B cell (primary cell): ENCODE measurements at regions not wholly inside any gene's neighbourhood (a gene's known extent, or its start where the extent isn't known, plus 50 kb on each side); places are given as distances from the start of the nearest gene placed in this dataset.

ENCODE experiments used
- ATAC-seq: fragments of 200-7000 bp; cut with Tn5 transposase; one replicate; pipeline ENCODE4 v1.10.0; 2021; ENCODE audit warnings: low read depth, mild to moderate bottlenecking, moderate number of reproducible peaks, moderate library complexity
- CTCF ChIA-PET: fragments of 350-600 bp; sonication (Branson Sonifier 250); formaldehyde crosslinking; loops from one replicate; lab custom pipeline; 2021; ENCODE audit warnings: antibody characterized with exemption, inconsistent platforms; lab: Charles Lee
- POLR2A ChIA-PET: fragments of 350-600 bp; sonication (Branson Sonifier 250); formaldehyde crosslinking; loops from one replicate; lab custom pipeline; 2021; ENCODE audit warnings: antibody characterized with exemption; lab: Charles Lee
- DNase-seq: peaks from one replicate; pipeline ENCODE4 v3.0.0; 2013
- H2AFZ ChIP-seq: 2 replicates; pipeline ENCODE4 v1.6.1; 2012; ENCODE audit warnings: mild to moderate bottlenecking, low read depth, low read length; ENCODE audit not compliant: insufficient read depth, poor library complexity, severe bottlenecking
- H3K27ac ChIP-seq, 2 donors: 1 replicate in 1 of 2; 2 replicates in 1 of 2; pipeline ENCODE4 v1.5.1; 2012 to 2013; ENCODE audit warnings: low read length in 2 of 2, mild to moderate bottlenecking in 2 of 2, moderate library complexity in 1 of 2
- H3K27me3 ChIP-seq, 4 experiments: fragments of 200-600 bp in 1 of 4; sonication (generic) in 1 of 4; replicated peaks in 1 of 4; 1 replicate in 2 of 4; 2 replicates in 2 of 4; pipeline versions ENCODE4 v1.6.1 to v1.7.0; 2013 to 2016; ENCODE audit warnings: low read length in 3 of 4, mild to moderate bottlenecking in 2 of 4, mixed read lengths in 1 of 4, moderate library complexity in 1 of 4; ENCODE audit not compliant: insufficient read depth in 4 of 4, control insufficient read depth in 3 of 4; ENCODE audit errors: control extremely low read depth in 1 of 4
- H3K36me3 ChIP-seq, 2 experiments: replicated peaks in 1 of 2; 1 replicate in 1 of 2; 2 replicates in 1 of 2; pipeline versions ENCODE4 v1.6.1 to v1.7.1; 2013; ENCODE audit warnings: low read length in 1 of 2; ENCODE audit not compliant: insufficient read depth in 2 of 2, control insufficient read depth in 1 of 2; ENCODE audit errors: control extremely low read depth in 1 of 2, extremely low read depth in 1 of 2
- H3K4me1 ChIP-seq, 2 donors: fragments of 200-600 bp in 1 of 2; sonication (generic) in 1 of 2; 1 replicate in 1 of 2; 2 replicates in 1 of 2; pipeline versions ENCODE4 v1.5.1 to v1.6.1; 2013 to 2017; ENCODE audit warnings: low read length in 2 of 2; ENCODE audit not compliant: control insufficient read depth in 2 of 2, insufficient read depth in 2 of 2
- H3K4me2 ChIP-seq: replicated peaks from 2 replicates; pipeline ENCODE3; 2012; ENCODE audit warnings: mild to moderate bottlenecking, low read depth, low read length; ENCODE audit not compliant: poor library complexity, severe bottlenecking
- H3K4me3 ChIP-seq, 5 experiments: fragments of 200-600 bp in 1 of 5; sonication (generic) in 1 of 5; 1 replicate in 3 of 5; 2 replicates in 2 of 5; pipeline versions ENCODE4 v1.5.1 to v1.7.0; 2011 to 2016; ENCODE audit warnings: low read length in 4 of 5, mild to moderate bottlenecking in 4 of 5, low read depth in 2 of 5, control low read depth in 1 of 5, moderate library complexity in 1 of 5; ENCODE audit not compliant: insufficient read depth in 1 of 5; ENCODE audit errors: control extremely low read depth in 1 of 5, extremely low read depth in 1 of 5
- H3K79me2 ChIP-seq: fragments of 200-600 bp; sonication (generic); one replicate; pipeline ENCODE4 v1.6.0; 2016; ENCODE audit warnings: low read length; ENCODE audit not compliant: control insufficient read depth, insufficient read depth
- H3K9ac ChIP-seq: fragments of 200-600 bp; sonication (generic); 2 replicates; pipeline ENCODE4 v1.6.1; 2017; ENCODE audit warnings: mild to moderate bottlenecking, low read length, moderate library complexity
- H3K9me3 ChIP-seq, 3 donors: one replicate each; pipeline versions ENCODE4 v1.6.1 to v1.7.1; 2013; ENCODE audit warnings: low read length in 2 of 3; ENCODE audit not compliant: control insufficient read depth in 2 of 3, insufficient read depth in 1 of 3; ENCODE audit errors: control extremely low read depth in 1 of 3
- H4K20me1 ChIP-seq: 2 replicates; pipeline ENCODE4 v1.6.0; 2012; ENCODE audit warnings: mild to moderate bottlenecking, low read length; ENCODE audit not compliant: insufficient read depth, control insufficient read depth, poor library complexity, severe bottlenecking
- H3K27ac Mint-ChIP-seq: one replicate; pipeline ENCODE4 v1.8.0; 2021; ENCODE audit warnings: mixed read lengths
- H3K27me3 Mint-ChIP-seq: one replicate; pipeline ENCODE4 v1.8.0; 2021; ENCODE audit warnings: mixed read lengths
- H3K4me1 Mint-ChIP-seq: one replicate; pipeline ENCODE4 v1.8.0; 2021; ENCODE audit warnings: mixed read lengths
- H3K4me3 Mint-ChIP-seq: one replicate; pipeline ENCODE4 v1.8.0; 2021; ENCODE audit warnings: mixed read lengths
- H3K9me3 Mint-ChIP-seq: one replicate; pipeline ENCODE4 v1.8.0; 2022; ENCODE audit warnings: mixed read lengths; ENCODE audit not compliant: insufficient read depth
- EZH2 ChIP-seq: IDR thresholded peaks from 2 replicates; pipeline ENCODE4 v1.6.1; 2012; ENCODE audit warnings: borderline replicate concordance, low read depth, mild to moderate bottlenecking, moderate library complexity, low read length; ENCODE audit not compliant: insufficient read depth, poor library complexity, severe bottlenecking
- WGBS: methylation state at CpG from one replicate; pipeline ENCODE4 v1.1.5; 2013; ENCODE audit warnings: missing lambda C conversion rate; ENCODE audit not compliant: insufficient coverage; 5-methylcytosine and 5-hydroxymethylcytosine counted together
- intact Hi-C: fragments of 100-400 bp; cut with micrococcal nuclease; formaldehyde crosslinking; loops from one replicate; pipeline ENCODE4 v1.10.0; 2022
- TF ChIP-seq, protein P1 (sequence below): fragments of 200-600 bp; IDR thresholded peaks from one replicate; pipeline ENCODE4 v1.8.0; 2022; ENCODE audit warnings: antibody characterized with exemption, mild to moderate bottlenecking

DNA sequence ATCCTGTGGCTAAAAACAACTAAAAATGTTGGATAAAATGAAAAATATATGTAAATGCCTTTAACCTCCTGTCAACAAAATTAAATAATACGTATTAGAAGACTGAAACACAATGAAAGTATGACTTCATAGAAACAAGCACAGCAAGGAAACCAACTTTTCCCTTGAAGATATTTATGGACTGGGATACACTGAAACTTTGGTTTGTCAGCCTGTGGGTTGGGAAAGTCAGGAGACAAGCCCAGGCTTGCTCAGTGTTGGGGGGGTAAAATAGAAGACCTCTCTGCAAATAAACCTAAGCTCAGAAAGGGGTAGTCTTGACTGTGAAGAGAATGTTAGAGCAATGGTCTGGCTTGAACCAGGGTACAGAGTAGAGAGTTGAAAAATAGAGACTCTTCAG is 454.5 kb downstream of the FBXO15 start:
- CTCF ChIA-PET = no interaction called here
- Histone ChIP-seq H3K4me2 (no peak overlapping the region), H3K36me3 (no peaks in the 10 kb centered on the region), H3K79me2 (no peaks in the 10 kb centered on the region), H3K27ac (no peak overlapping the region), H3K4me1 (peaks cover 6 to 9% of the 10 kb centered on the region in 2 donors), H3K4me3 (no peak overlapping the region), H4K20me1 (no peaks in the 10 kb centered on the region), H2AFZ (no peak overlapping the region), H3K9me3 (peaks cover 0 to 2% (median 0%) of the 10 kb centered on the region in 3 donors), H3K27me3 (no peaks in the 10 kb centered on the region), H3K9ac (no peak overlapping the region)
- Mint-ChIP-seq H3K9me3 (no peaks in the 10 kb centered on the region), H3K4me3 (no peak overlapping the region), H3K27ac (no peak overlapping the region), H3K27me3 (no peaks in the 10 kb centered on the region), H3K4me1 (peaks cover 11% of the 10 kb centered on the region)
- DNase-seq = no peak
- POLR2A ChIA-PET = no interaction called here
- ATAC-seq = no peak
- TF ChIP-seq, protein P1, sequence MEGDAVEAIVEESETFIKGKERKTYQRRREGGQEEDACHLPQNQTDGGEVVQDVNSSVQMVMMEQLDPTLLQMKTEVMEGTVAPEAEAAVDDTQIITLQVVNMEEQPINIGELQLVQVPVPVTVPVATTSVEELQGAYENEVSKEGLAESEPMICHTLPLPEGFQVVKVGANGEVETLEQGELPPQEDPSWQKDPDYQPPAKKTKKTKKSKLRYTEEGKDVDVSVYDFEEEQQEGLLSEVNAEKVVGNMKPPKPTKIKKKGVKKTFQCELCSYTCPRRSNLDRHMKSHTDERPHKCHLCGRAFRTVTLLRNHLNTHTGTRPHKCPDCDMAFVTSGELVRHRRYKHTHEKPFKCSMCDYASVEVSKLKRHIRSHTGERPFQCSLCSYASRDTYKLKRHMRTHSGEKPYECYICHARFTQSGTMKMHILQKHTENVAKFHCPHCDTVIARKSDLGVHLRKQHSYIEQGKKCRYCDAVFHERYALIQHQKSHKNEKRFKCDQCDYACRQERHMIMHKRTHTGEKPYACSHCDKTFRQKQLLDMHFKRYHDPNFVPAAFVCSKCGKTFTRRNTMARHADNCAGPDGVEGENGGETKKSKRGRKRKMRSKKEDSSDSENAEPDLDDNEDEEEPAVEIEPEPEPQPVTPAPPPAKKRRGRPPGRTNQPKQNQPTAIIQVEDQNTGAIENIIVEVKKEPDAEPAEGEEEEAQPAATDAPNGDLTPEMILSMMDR = no peak
- no peak for TF ChIP-seq EZH2
- intact Hi-C loops = no loop called here
- no CpG with 5 or more reads among the region's 1 CpG for WGBS

DNA sequence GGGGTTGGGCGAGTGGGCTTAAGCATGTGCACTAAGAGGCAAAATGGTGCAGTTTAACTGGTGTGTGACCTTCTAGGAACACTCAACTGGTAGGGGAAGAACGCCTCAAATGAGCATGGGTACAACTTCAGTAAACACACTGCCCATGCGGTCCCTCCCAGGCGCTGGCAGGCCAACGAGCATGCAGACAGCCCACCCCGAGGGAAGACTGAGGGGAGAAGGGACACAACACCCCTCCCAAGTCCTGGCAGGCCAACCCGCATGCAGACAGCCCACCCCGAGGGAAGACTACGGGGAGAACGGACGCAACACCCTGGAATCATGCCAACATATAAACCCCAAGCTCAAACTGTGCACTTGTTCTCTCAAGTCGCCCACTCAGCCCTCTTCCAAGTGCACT is 456.0 kb downstream of the FBXO15 start:
- Mint-ChIP-seq H3K27ac (no peak overlapping the region), H3K27me3 (no peaks in the 10 kb centered on the region), H3K4me1 (peaks cover 11% of the 10 kb centered on the region), H3K9me3 (no peaks in the 10 kb centered on the region), H3K4me3 (no peak overlapping the region)
- TF ChIP-seq, protein P1 = no peak
- no peak for TF ChIP-seq EZH2
- DNase-seq (no peak), ATAC-seq (no peak)
- no peaks in the 10 kb centered on the region for H3K36me3 ChIP-seq
- CTCF ChIA-PET = no interaction called here
- H3K27ac ChIP-seq = no peak overlapping the region
- WGBS = 97% methylated on average over 8 of the region's 12 CpGs
- intact Hi-C loops = no loop called here
- H3K4me1 ChIP-seq = peaks cover 6 to 9% of the 10 kb centered on the region in 2 donors
- H3K9ac ChIP-seq = no peak overlapping the region
- no peaks in the 10 kb centered on the region for H3K27me3 ChIP-seq
- no peak overlapping the region for H2AFZ ChIP-seq
- no peak overlapping the region for H3K4me3 ChIP-seq
- H4K20me1 ChIP-seq = no peaks in the 10 kb centered on the region
- POLR2A ChIA-PET = no interaction called here
- no peak overlapping the region for H3K4me2 ChIP-seq
- H3K9me3 ChIP-seq = peaks cover 0 to 2% (median 0%) of the 10 kb centered on the region in 3 donors
- no peaks in the 10 kb centered on the region for H3K79me2 ChIP-seq
